Esophagus muscularis mucosa (tissue), 4 donors: ENCODE measurements at regions not wholly inside any gene's neighbourhood (a gene's known extent, or its start where the extent isn't known, plus 50 kb on each side); places are given as distances from the start of the nearest gene placed in this dataset.

Source experiments
- DNase-seq: peaks from one replicate; pipeline ENCODE4 v3.0.0-alpha.2; 2017; ENCODE audit errors: extremely low spot score
- H3K27ac ChIP-seq, 4 donors: fragments of 200-600 bp; sonication (generic); replicated peaks in 1 of 4; 1 replicate in 3 of 4; 2 replicates in 1 of 4; pipeline ENCODE4 v1.5.1; 2016 to 2019; ENCODE audit warnings: mild to moderate bottlenecking in 1 of 4
- H3K27me3 ChIP-seq, 4 donors: fragments of 200-600 bp; sonication (generic); one replicate each; pipeline versions ENCODE4 v1.5.1 to v1.6.0; 2016 to 2019
- H3K36me3 ChIP-seq, 4 donors: fragments of 200-600 bp; sonication (generic); one replicate each; pipeline ENCODE4 v1.5.1; 2016 to 2019
- H3K4me1 ChIP-seq, 4 donors: fragments of 200-600 bp; sonication (generic); one replicate each; pipeline ENCODE4 v1.5.1; 2016 to 2019
- H3K4me3 ChIP-seq, 4 donors: fragments of 200-600 bp; sonication (generic); 1 replicate in 2 of 4; 2 replicates in 2 of 4; pipeline ENCODE4 v1.5.1; 2016 to 2019; ENCODE audit warnings: mild to moderate bottlenecking in 4 of 4, moderate library complexity in 1 of 4
- H3K9me3 ChIP-seq, 4 donors: fragments of 200-600 bp; sonication (generic); 1 replicate in 3 of 4; 2 replicates in 1 of 4; pipeline ENCODE4 v1.5.1; 2016 to 2019
- EP300 ChIP-seq: sonication (generic); formaldehyde crosslinking; IDR thresholded peaks from one replicate; pipeline ENCODE4 v1.6.1; 2017; ENCODE audit warnings: antibody characterized with exemption
- POLR2A ChIP-seq: fragments of 450-650 bp; IDR thresholded peaks from one replicate; pipeline ENCODE4 v1.6.1; 2017; ENCODE audit warnings: antibody characterized with exemption, moderate library complexity, mild to moderate bottlenecking, low read depth
- POLR2AphosphoS5 ChIP-seq, 2 donors: sonication (generic); formaldehyde crosslinking; IDR thresholded peaks; one replicate each; pipeline ENCODE4 v1.6.1; 2017; ENCODE audit warnings: antibody characterized with exemption in 2 of 2
- WGBS: methylation state at CpG from one replicate; pipeline ENCODE4 v1.1.5; 2018; 5-methylcytosine and 5-hydroxymethylcytosine counted together
- intact Hi-C: fragments of 100-400 bp; cut with DNase I; formaldehyde crosslinking; loops from one replicate; pipeline ENCODE4 v1.15.1; 2023
- TF ChIP-seq, protein P1 (sequence below), 3 experiments: fragments of 200-600 bp in 2 of 3; fragments of 450-650 bp in 1 of 3; sonication (generic) in 2 of 3; IDR thresholded peaks; one replicate each; pipeline ENCODE4 v1.5.1; 2017 to 2019; ENCODE audit warnings: antibody characterized with exemption in 3 of 3, mild to moderate bottlenecking in 2 of 3, moderate library complexity in 1 of 3

DNA sequence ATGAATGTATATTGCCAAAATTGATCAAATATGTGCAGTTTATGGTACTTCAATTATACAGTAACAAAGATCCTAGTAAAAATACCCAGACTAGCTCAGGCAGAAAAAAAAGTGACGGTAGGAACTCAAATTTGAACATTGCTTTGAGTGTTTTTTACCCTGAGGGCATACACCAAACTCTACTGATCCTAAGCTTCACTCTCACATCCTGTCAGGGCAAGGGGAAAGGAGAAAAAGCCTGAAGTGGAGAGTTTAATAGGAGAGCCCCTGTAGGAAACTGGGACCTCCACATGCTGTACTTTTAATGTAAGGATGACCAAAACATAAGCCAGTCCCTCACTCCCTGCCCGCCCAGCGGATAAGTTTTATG is 59.8 kb upstream of the GNG12 start:
- no peak for TF ChIP-seq POLR2AphosphoS5 (IDR thresholded peaks at IDR 0.05)
- TF ChIP-seq POLR2A = no peak
- TF ChIP-seq, protein P1, sequence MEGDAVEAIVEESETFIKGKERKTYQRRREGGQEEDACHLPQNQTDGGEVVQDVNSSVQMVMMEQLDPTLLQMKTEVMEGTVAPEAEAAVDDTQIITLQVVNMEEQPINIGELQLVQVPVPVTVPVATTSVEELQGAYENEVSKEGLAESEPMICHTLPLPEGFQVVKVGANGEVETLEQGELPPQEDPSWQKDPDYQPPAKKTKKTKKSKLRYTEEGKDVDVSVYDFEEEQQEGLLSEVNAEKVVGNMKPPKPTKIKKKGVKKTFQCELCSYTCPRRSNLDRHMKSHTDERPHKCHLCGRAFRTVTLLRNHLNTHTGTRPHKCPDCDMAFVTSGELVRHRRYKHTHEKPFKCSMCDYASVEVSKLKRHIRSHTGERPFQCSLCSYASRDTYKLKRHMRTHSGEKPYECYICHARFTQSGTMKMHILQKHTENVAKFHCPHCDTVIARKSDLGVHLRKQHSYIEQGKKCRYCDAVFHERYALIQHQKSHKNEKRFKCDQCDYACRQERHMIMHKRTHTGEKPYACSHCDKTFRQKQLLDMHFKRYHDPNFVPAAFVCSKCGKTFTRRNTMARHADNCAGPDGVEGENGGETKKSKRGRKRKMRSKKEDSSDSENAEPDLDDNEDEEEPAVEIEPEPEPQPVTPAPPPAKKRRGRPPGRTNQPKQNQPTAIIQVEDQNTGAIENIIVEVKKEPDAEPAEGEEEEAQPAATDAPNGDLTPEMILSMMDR (IDR thresholded peaks at IDR 0.05) = no peak
- no peak for TF ChIP-seq EP300
- WGBS = 95% methylated on average over 3 of the region's 3 CpGs
- no peak overlapping the region for H3K4me3 ChIP-seq
- H3K27ac ChIP-seq = no peak overlapping the region
- peaks cover 0 to 6% (median 1%) of the 10 kb centered on the region in 4 donors for H3K4me1 ChIP-seq
- no peaks in the 10 kb centered on the region for H3K36me3 ChIP-seq
- no peak for DNase-seq
- intact Hi-C loops = no loop called here
- H3K9me3 ChIP-seq = no peaks in the 10 kb centered on the region
- no peaks in the 10 kb centered on the region for H3K27me3 ChIP-seq

DNA sequence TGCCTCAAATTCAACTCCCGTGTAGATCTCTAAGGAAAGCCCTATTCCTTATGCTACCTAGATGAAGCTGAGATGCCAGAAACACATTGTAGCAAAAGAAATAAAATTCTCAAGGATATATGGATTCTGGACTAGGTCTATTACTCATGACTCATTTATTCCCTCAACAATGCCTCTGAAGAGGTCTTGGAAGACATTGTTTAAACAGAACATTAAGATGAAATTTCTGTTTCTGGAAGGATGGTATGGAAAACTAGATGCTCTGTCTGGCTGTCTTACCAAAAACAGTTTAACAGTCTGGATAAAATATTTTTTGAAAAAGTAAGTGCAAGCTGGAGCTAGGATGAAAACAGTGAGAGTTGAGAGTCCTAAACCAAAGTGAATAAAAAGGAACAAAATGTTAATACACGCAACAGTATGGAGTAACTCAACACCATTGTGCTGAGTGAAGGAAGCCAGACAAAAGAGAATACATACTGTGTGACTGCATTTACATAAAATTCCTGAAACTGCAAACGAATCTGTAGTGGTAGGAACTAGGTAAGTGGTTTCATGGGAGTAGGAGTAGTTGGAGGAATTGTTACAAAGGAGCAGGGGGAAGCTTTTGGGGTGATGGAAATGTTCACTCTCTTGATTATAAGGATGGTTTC is 59.3 kb upstream of the GNG12 start:
- Histone ChIP-seq H3K27ac (no peak overlapping the region), H3K36me3 (no peaks in the 10 kb centered on the region), H3K4me1 (peaks cover 0 to 6% (median 1%) of the 10 kb centered on the region in 4 donors), H3K9me3 (no peaks in the 10 kb centered on the region), H3K27me3 (no peaks in the 10 kb centered on the region), H3K4me3 (no peak overlapping the region)
- 51% methylated on average over 3 of the region's 3 CpGs for WGBS
- intact Hi-C loops = no loop called here
- TF ChIP-seq POLR2A (no peak), POLR2AphosphoS5 (IDR thresholded peaks at IDR 0.05) (no peak), EP300 (no peak)
- TF ChIP-seq, protein P1 (IDR thresholded peaks at IDR 0.05) = no peak
- no peak for DNase-seq

DNA sequence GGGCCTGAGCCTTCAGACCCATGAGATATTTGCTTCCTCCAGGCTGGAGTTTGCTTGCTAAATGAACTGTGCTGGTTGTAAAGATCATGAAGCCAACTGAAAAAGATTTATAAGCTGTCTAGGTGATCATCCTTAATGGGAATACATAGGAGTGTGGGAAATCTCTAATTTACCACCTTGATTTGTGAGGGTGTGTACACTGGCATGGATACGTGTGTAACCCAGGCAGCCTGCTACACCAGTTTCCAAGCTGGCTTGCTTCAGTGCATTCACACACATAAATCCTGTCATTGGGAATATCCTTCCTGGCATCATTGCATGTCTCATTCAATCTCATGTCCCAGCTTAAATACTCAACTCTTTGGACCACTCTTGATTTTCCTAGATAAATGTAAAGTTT is 57.6 kb upstream of the GNG12 start:
- no peak for DNase-seq
- no peaks in the 10 kb centered on the region for H3K27me3 ChIP-seq
- no peak overlapping the region for H3K4me3 ChIP-seq
- no peak overlapping the region for H3K27ac ChIP-seq
- H3K4me1 ChIP-seq = peaks cover 0 to 6% (median 1%) of the 10 kb centered on the region in 4 donors
- intact Hi-C loops = no loop called here
- H3K36me3 ChIP-seq = no peaks in the 10 kb centered on the region
- no peaks in the 10 kb centered on the region for H3K9me3 ChIP-seq
- WGBS = 100% methylated on average over 1 of the region's 1 CpG
- TF ChIP-seq, protein P1 (IDR thresholded peaks at IDR 0.05) = no peak

DNA sequence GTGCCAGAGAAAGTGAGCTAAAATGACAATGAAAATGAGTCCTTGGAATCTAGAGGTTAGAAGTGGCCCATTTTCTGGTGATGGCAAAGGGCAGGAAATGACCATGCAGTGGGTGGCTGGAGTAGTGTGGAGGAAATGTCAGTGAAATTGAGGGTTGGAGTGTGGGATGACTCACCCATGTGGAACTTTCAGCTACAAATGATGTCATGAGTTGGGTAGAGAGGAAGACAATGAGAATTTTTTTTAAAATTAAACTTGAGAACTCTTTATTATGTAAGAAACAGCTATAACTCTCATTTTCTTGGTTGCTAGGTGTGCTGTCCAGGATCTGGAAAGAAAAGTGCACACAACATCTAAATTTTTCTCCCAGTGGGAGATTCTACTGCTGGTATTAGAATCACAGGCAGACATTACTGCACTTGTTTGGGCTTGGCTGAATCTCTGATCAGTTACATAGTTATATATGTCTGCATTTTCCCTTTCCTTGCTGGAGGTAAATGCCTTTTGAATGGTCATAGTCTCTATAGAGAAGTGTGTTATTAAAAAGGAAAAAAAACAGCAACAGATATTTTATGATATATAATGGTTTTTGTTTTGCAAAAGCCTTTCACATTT is 56.8 kb upstream of the GNG12 start:
- no peak overlapping the region for H3K4me3 ChIP-seq
- no peaks in the 10 kb centered on the region for H3K9me3 ChIP-seq
- H3K27me3 ChIP-seq = no peaks in the 10 kb centered on the region
- H3K36me3 ChIP-seq = no peaks in the 10 kb centered on the region
- TF ChIP-seq POLR2AphosphoS5 (IDR thresholded peaks at IDR 0.05) (no peak), EP300 (no peak)
- TF ChIP-seq, protein P1 (IDR thresholded peaks at IDR 0.05) = no peak
- H3K4me1 ChIP-seq = peaks cover 0 to 6% (median 1%) of the 10 kb centered on the region in 4 donors
- intact Hi-C loops = no loop called here
- no peak for DNase-seq
- no peak overlapping the region for H3K27ac ChIP-seq

DNA sequence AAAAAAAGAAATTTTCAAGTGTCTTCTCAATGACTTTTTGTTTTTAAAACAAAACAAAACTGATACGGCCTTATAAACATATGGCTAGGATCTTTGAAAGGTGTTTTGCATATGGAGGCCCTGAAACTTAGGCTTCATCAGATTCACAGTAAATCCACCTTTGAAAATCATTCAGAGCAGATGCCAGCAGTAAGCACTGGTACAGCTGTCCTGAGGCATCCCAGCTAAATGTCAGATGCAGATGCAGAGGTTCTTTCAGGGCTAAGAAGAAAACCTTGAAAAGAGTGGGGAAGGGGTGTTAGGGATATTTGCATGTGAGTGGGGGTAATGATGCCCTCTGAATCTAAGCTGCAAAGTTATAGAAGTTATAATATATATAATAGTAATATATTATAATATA is 56.2 kb upstream of the GNG12 start:
- Histone ChIP-seq H3K36me3 (no peaks in the 10 kb centered on the region), H3K27ac (no peak overlapping the region), H3K4me3 (no peak overlapping the region), H3K4me1 (peaks cover 0 to 6% (median 1%) of the 10 kb centered on the region in 4 donors), H3K27me3 (no peaks in the 10 kb centered on the region), H3K9me3 (no peaks in the 10 kb centered on the region)
- intact Hi-C loops = no loop called here
- TF ChIP-seq POLR2AphosphoS5 (IDR thresholded peaks at IDR 0.05) (no peak), EP300 (no peak), POLR2A (no peak)
- TF ChIP-seq, protein P1 (IDR thresholded peaks at IDR 0.05) = no peak
- DNase-seq = no peak
- 74% methylated on average over 1 of the region's 1 CpG for WGBS
